Small intestine (tissue), 7 donors: ENCODE measurements at regions not wholly inside any gene's neighbourhood (a gene's known extent, or its start where the extent isn't known, plus 50 kb on each side); places are given as distances from the start of the nearest gene placed in this dataset.
A peak's percentile ranks its signal among the peaks of the same experiment; 100 is the strongest.

Source experiments
- DNase-seq, 2 donors: peaks; one replicate each; pipeline versions ENCODE4 v3.0.0 to v3.0.0-alpha.2; 2013
- FAIRE-seq: peaks from 2 replicates; lab custom pipeline; 2012; peaks lifted over from hg19 to GRCh38; lab: Jason Lieb, UNC
- H3K27ac ChIP-seq, 3 donors: one replicate each; pipeline ENCODE4 v1.5.1; 2013; ENCODE audit warnings: low read length in 2 of 3, mild to moderate bottlenecking in 2 of 3, control low read depth in 1 of 3, inconsistent platforms in 1 of 3, low read depth in 1 of 3, moderate library complexity in 1 of 3
- H3K27me3 ChIP-seq, 3 donors: one replicate each; pipeline ENCODE4 v1.6.1; 2013; ENCODE audit warnings: low read length in 3 of 3, inconsistent platforms in 1 of 3; ENCODE audit not compliant: control insufficient read depth in 3 of 3, insufficient read depth in 3 of 3
- H3K36me3 ChIP-seq, 3 donors: one replicate each; pipeline ENCODE4 v1.6.1; 2013; ENCODE audit warnings: low read length in 3 of 3, inconsistent platforms in 1 of 3, low read depth in 1 of 3, mild to moderate bottlenecking in 1 of 3, moderate library complexity in 1 of 3; ENCODE audit not compliant: control insufficient read depth in 3 of 3, insufficient read depth in 2 of 3
- H3K4me1 ChIP-seq, 3 donors: one replicate each; pipeline ENCODE4 v1.6.1; 2013; ENCODE audit warnings: low read length in 2 of 3, inconsistent platforms in 1 of 3, low read depth in 1 of 3, mild to moderate bottlenecking in 1 of 3, moderate library complexity in 1 of 3; ENCODE audit not compliant: control insufficient read depth in 3 of 3, insufficient read depth in 2 of 3
- H3K4me3 ChIP-seq, 3 donors: one replicate each; pipeline ENCODE4 v1.5.1; 2013; ENCODE audit warnings: low read length in 3 of 3, control low read depth in 1 of 3, inconsistent platforms in 1 of 3, low read depth in 1 of 3, mild to moderate bottlenecking in 1 of 3, moderate library complexity in 1 of 3
- H3K9me3 ChIP-seq, 2 donors: one replicate each; pipeline ENCODE4 v1.6.1; 2013; ENCODE audit warnings: low read depth in 1 of 2, low read length in 1 of 2; ENCODE audit not compliant: control insufficient read depth in 2 of 2, insufficient read depth in 1 of 2
- WGBS, 3 donors: extraction: QIAGEN DNeasy Blood & Tissue Kit; methylation state at CpG; one replicate each; pipeline ENCODE4 v1.1.7; 2013; 5-methylcytosine and 5-hydroxymethylcytosine counted together
- donor health status: healthy with polysubstance abuse.
- donor health status: control.
- donor health status: control.
- donor health status: Bipolar disorder and iron deficiency.
- donor health status: healthy.

GRCh38 chr1:112264010-112264409, 132.0 kb upstream of the CTTNBP2NL start:
- peaks cover 0 to 3% (median 0%) of the 10 kb centered on the region in 3 donors for H3K4me1 ChIP-seq
- no peaks in the 10 kb centered on the region for H3K9me3 ChIP-seq
- FAIRE-seq (no peak), DNase-seq (no peak)
- no peaks in the 10 kb centered on the region for H3K27me3 ChIP-seq
- no peak overlapping the region for H3K4me3 ChIP-seq
- no peaks in the 10 kb centered on the region for H3K36me3 ChIP-seq
- peak overlapping the region in 1 of 3 donors; percentile 37 for H3K27ac ChIP-seq
- 70 to 76% (median 73%) methylated on average over 7 of the region's 7 CpGs for WGBS, 3 donors

GRCh38 chr1:112264553-112264952, 131.5 kb upstream of the CTTNBP2NL start:
- Histone ChIP-seq H3K36me3 (no peaks in the 10 kb centered on the region), H3K27ac (peak overlapping the region in 1 of 3 donors; percentile 76), H3K4me1 (peaks cover 0 to 2% (median 0%) of the 10 kb centered on the region in 3 donors), H3K27me3 (no peaks in the 10 kb centered on the region), H3K4me3 (no peak overlapping the region), H3K9me3 (no peaks in the 10 kb centered on the region)
- DNase-seq (peak; percentile 1 to 16), FAIRE-seq (no peak)
- 34 to 49% (median 41%) methylated on average over 2 of the region's 2 CpGs for WGBS, 3 donors

GRCh38 chr1:112265931-112266330, 130.1 kb upstream of the CTTNBP2NL start:
- DNase-seq: no peak
- FAIRE-seq: no peak
- peaks cover 0 to 2% (median 0%) of the 10 kb centered on the region in 3 donors for H3K4me1 ChIP-seq
- WGBS, 3 donors: 73 to 91% (median 88%) methylated on average over 1 of the region's 1 CpG
- H3K9me3 ChIP-seq: no peaks in the 10 kb centered on the region
- H3K36me3 ChIP-seq: no peaks in the 10 kb centered on the region
- no peaks in the 10 kb centered on the region for H3K27me3 ChIP-seq
- peak overlapping the region in 1 of 3 donors; percentile 76 for H3K27ac ChIP-seq
- no peak overlapping the region for H3K4me3 ChIP-seq

GRCh38 chr1:112267206-112267605, 128.8 kb upstream of the CTTNBP2NL start:
- no peak for FAIRE-seq
- Histone ChIP-seq H3K36me3 (no peaks in the 10 kb centered on the region), H3K4me3 (no peak overlapping the region), H3K9me3 (no peaks in the 10 kb centered on the region), H3K27ac (peak overlapping the region in 1 of 3 donors; percentile 79), H3K27me3 (no peaks in the 10 kb centered on the region), H3K4me1 (peaks cover 0 to 2% (median 0%) of the 10 kb centered on the region in 3 donors)
- no peak for DNase-seq
- WGBS, 3 donors: 60 to 89% (median 71%) methylated on average over 1 of the region's 1 CpG

DNA sequence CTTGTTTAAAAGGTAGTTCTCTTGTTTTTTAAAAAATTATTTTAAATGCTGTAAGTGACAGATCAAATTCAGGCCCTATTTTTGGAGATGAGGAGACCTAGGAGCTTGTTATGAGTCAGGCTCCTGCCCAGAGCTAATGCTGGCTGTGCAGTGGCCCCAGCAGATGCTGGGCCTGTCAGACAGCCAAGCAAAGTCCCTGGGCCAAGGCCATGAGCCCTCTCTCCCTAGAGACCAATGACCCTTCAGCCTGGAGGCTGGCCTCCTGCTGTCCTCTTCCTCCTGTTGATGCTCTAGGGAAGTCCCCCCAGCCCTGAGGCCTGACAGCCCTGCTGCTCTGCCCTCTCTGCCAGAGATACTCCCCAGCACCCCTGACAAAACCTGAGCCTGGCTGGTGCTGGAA, 128.1 kb upstream of the CTTNBP2NL start:
- Histone ChIP-seq H3K27ac (peak overlapping the region in 1 of 3 donors; percentile 2), H3K4me3 (no peak overlapping the region), H3K9me3 (no peaks in the 10 kb centered on the region), H3K27me3 (no peaks in the 10 kb centered on the region), H3K36me3 (no peaks in the 10 kb centered on the region), H3K4me1 (peaks cover 0 to 2% (median 0%) of the 10 kb centered on the region in 3 donors)
- FAIRE-seq (no peak), DNase-seq (no peak)

- FAIRE-seq (no peak), DNase-seq (no peak)
- H3K4me1 ChIP-seq: peaks cover 0 to 2% (median 0%) of the 10 kb centered on the region in 3 donors
- no peaks in the 10 kb centered on the region for H3K27me3 ChIP-seq
- WGBS, 3 donors: 71 to 77% (median 73%) methylated on average over 3 of the region's 3 CpGs
- H3K27ac ChIP-seq: peak overlapping the region in 1 of 3 donors; percentile 2
- H3K36me3 ChIP-seq: no peaks in the 10 kb centered on the region
- H3K9me3 ChIP-seq: no peaks in the 10 kb centered on the region
- H3K4me3 ChIP-seq: no peak overlapping the region
These were observed 127.6 kb upstream of the CTTNBP2NL start for GRCh38 chr1:112268408-112268807.

GRCh38 chr1:112271270-112271669, 124.7 kb upstream of the CTTNBP2NL start:
- DNase-seq (no peak), FAIRE-seq (no peak)
- Histone ChIP-seq H3K4me3 (no peak overlapping the region), H3K36me3 (no peaks in the 10 kb centered on the region), H3K4me1 (no peaks in the 10 kb centered on the region), H3K9me3 (no peaks in the 10 kb centered on the region), H3K27ac (no peak overlapping the region), H3K27me3 (no peaks in the 10 kb centered on the region)
- WGBS, 3 donors: 84 to 92% (median 87%) methylated on average over 3 of the region's 3 CpGs

DNA sequence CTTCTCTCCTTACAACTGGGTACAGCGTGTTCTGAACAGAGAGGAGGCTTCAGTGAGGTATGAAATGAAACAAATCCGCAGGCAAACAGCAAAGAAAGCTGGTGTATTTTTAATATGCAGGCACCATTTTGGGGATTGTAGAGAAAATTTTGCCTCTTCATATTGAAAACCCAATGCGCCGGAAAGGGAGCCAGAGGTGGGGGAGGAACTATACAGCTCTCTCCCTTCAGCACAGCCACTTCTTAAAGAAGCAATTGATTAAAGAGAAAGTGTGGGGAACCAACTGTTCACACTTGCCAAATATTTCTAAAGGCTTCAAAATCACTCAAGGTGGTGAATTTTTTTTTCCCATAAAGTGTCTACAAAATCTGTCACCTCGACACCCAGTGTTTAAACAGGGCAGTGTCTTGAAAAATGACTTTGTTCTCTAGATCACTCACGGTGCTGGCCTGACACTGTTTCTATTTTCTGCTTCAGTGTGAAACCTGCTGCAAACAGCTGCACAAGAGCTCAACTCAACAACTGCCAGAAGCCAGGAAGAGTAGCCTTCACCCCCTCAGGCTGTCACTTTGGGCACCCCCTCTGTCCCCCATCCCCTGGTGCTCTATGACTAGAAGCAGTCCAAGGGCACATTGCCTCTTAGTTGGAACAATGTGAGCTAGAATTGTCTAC, 123.8 kb upstream of the CTTNBP2NL start:
- no peak overlapping the region for H3K27ac ChIP-seq
- DNase-seq: no peak
- H3K9me3 ChIP-seq: no peaks in the 10 kb centered on the region
- no peak for FAIRE-seq
- no peak overlapping the region for H3K4me3 ChIP-seq
- H3K36me3 ChIP-seq: no peaks in the 10 kb centered on the region
- 59 to 70% (median 62%) methylated on average over 6 of the region's 6 CpGs for WGBS, 3 donors
- no peaks in the 10 kb centered on the region for H3K27me3 ChIP-seq
- H3K4me1 ChIP-seq: no peaks in the 10 kb centered on the region

DNA sequence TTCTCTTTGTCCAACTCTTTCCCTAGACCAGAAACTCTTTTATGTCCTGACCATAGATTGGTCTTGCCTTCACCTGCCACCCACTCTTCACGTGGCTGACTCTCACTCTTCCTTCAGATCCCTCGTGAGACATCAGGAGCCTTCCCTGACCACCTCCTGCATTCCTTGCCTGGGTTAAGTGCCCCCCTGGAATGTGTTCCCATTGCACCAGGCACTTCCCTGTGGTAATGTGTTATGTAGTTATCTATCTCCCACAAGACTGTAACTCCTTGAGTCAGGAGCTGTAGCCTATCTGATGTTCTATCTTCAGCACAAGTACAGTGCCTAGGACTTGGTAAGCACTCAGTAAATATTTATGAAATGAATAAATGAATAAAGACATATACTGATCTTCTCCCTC, 111.2 kb upstream of the CTTNBP2NL start:
- 49 to 62% (median 52%) methylated on average over 2 of the region's 2 CpGs for WGBS, 3 donors
- H3K9me3 ChIP-seq: no peaks in the 10 kb centered on the region
- H3K27ac ChIP-seq: no peak overlapping the region
- no peak overlapping the region for H3K4me3 ChIP-seq
- DNase-seq (no peak), FAIRE-seq (no peak)
- H3K27me3 ChIP-seq: no peaks in the 10 kb centered on the region
- no peaks in the 10 kb centered on the region for H3K4me1 ChIP-seq
- no peaks in the 10 kb centered on the region for H3K36me3 ChIP-seq
